ENCODE measurements at regions not wholly inside any gene's neighbourhood (a gene's known extent, or its start where the extent isn't known, plus 50 kb on each side); places are given as distances from the start of the nearest gene placed in this dataset.
"Not testable (repeated sequence)": the region's sequence is repeated elsewhere in the genome, so short reads cannot be mapped to it uniquely, and the experiment has no call there.

- FAIRE-seq (no peak), DNase-seq (ENCODE audit: insufficient read length, low spot score) (no peak)
Measured at GRCh38 chr3:181969925-181970324, 258.2 kb downstream of the SOX2 start.

GRCh38 chr3:181971424-181971823 lies 259.7 kb downstream of the SOX2 start:
- DNase-seq (ENCODE audit: insufficient read length, low spot score) (no peak), FAIRE-seq (no peak)

- no peak for FAIRE-seq
- no peak for DNase-seq (ENCODE audit: insufficient read length, low spot score)
Measured at GRCh38 chr3:181974198-181974597, 262.5 kb downstream of the SOX2 start.

GRCh38 chr3:181976526-181976925 lies 264.8 kb downstream of the SOX2 start:
- FAIRE-seq: no peak
- no peak for DNase-seq (ENCODE audit: insufficient read length, low spot score)

- no peak for FAIRE-seq
- no peak for DNase-seq (ENCODE audit: insufficient read length, low spot score)
Measured at GRCh38 chr3:181985386-181985785, 273.7 kb downstream of the SOX2 start.

- FAIRE-seq (no peak), DNase-seq (ENCODE audit: insufficient read length, low spot score) (no peak)
Measured at GRCh38 chr3:181987736-181988135, 276.0 kb downstream of the SOX2 start.

GRCh38 chr3:181998828-181999227 lies 287.1 kb downstream of the SOX2 start:
- FAIRE-seq (no peak), DNase-seq (ENCODE audit: insufficient read length, low spot score) (no peak)

- FAIRE-seq (no peak), DNase-seq (ENCODE audit: insufficient read length, low spot score) (no peak)
Measured at GRCh38 chr3:181999314-181999713, 287.6 kb downstream of the SOX2 start.

- no peak for FAIRE-seq
- no peak for DNase-seq (ENCODE audit: insufficient read length, low spot score)
Measured at GRCh38 chr3:182000447-182000846, 288.7 kb downstream of the SOX2 start.

- DNase-seq (ENCODE audit: insufficient read length, low spot score) (no peak), FAIRE-seq (no peak)
Measured at GRCh38 chr3:182005219-182005618, 293.5 kb downstream of the SOX2 start.

- DNase-seq (ENCODE audit: insufficient read length, low spot score) (no peak), FAIRE-seq (no peak)
Measured at GRCh38 chr3:182005701-182006100, 294.0 kb downstream of the SOX2 start.

- FAIRE-seq: no peak
- no peak for DNase-seq (ENCODE audit: insufficient read length, low spot score)
Measured at GRCh38 chr3:182006431-182006830, 294.7 kb downstream of the SOX2 start.

GRCh38 chr3:182007441-182007840 lies 295.7 kb downstream of the SOX2 start:
- FAIRE-seq: no peak
- DNase-seq (ENCODE audit: insufficient read length, low spot score): no peak

GRCh38 chr3:182018361-182018760 lies 306.6 kb downstream of the SOX2 start:
- DNase-seq (ENCODE audit: insufficient read length, low spot score) (no peak), FAIRE-seq (no peak)

GRCh38 chr3:182019926-182020325 lies 308.2 kb downstream of the SOX2 start:
- DNase-seq (ENCODE audit: insufficient read length, low spot score) (no peak), FAIRE-seq (no peak)

- FAIRE-seq (no peak), DNase-seq (ENCODE audit: insufficient read length, low spot score) (no peak)
Measured at GRCh38 chr3:182023843-182024242, 312.1 kb downstream of the SOX2 start.

GRCh38 chr3:182027366-182027765 lies 315.6 kb downstream of the SOX2 start:
- FAIRE-seq (no peak), DNase-seq (ENCODE audit: insufficient read length, low spot score) (no peak)

- no peak for DNase-seq (ENCODE audit: insufficient read length, low spot score)
- FAIRE-seq: no peak
Measured at GRCh38 chr3:182028081-182028480, 316.4 kb downstream of the SOX2 start.

GRCh38 chr3:182034231-182034630 lies 322.5 kb downstream of the SOX2 start:
- FAIRE-seq; DNase-seq (ENCODE audit: insufficient read length, low spot score): not testable (repeated sequence)

GRCh38 chr3:182035324-182035723 lies 323.6 kb downstream of the SOX2 start:
- FAIRE-seq: no peak
- DNase-seq (ENCODE audit: insufficient read length, low spot score): no peak

GRCh38 chr3:182036382-182036781 lies 324.7 kb downstream of the SOX2 start:
- DNase-seq (ENCODE audit: insufficient read length, low spot score) (no peak), FAIRE-seq (no peak)

GRCh38 chr3:182041668-182042291 lies 330.1 kb downstream of the SOX2 start:
- no peak for FAIRE-seq
- no peak for DNase-seq (ENCODE audit: insufficient read length, low spot score)

- FAIRE-seq: no peak
- no peak for DNase-seq (ENCODE audit: insufficient read length, low spot score)
Measured at GRCh38 chr3:182045736-182046135, 334.0 kb downstream of the SOX2 start.
